DMS153 treated with DMSO at 0.1 percent for 48 hours (cell line): ENCODE measurements at regions not wholly inside any gene's neighbourhood (a gene's known extent, or its start where the extent isn't known, plus 50 kb on each side); places are given as distances from the start of the nearest gene placed in this dataset.
"Not testable (repeated sequence)": the region's sequence is repeated elsewhere in the genome, so short reads cannot be mapped to it uniquely, and the experiment has no call there.

Experiments used
- DNase-seq: peaks from one replicate; lab custom pipeline; 2025; ENCODE audit not compliant: unreplicated experiment; lab: John Stamatoyannopoulos, UW

DNA sequence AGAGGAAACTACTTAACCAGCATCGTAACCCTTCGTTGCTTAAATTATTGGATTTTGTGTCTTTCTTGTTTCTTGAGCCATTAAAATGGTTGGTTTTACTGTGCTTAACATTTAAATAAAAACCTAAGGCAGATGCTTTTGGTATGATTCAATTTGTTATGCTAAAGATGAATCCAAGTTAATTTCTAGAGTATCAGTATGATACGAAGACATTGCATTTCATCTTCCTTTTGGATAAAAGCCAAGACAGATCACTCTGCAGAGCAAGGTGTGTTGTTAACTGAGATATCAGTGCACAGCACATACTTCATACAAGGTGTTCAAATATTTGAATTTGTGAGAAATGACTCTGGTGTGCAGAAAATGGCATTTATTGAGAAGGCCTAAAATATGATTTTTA is 480.5 kb downstream of the PCNX1 start:
- DNase-seq, result no peak

DNA sequence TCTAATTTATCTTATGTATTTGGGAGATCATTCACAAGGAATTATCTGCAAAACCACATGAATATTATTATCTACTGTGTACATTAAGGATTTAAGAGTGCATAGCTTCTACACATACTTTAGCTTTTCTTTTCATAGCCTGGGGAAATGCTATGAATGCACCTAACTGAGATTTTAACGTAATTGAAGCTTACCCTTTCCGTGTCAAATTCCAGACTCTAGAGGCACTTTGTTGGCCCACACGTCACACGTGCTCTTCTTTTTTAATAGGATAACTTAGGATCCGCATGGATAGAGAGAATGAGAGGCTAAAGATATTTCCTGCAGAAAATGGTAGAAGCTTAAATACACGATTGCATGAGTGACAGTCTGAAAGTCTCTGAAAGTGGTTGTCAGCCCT is 481.1 kb downstream of the PCNX1 start:
- DNase-seq, result no peak

DNA sequence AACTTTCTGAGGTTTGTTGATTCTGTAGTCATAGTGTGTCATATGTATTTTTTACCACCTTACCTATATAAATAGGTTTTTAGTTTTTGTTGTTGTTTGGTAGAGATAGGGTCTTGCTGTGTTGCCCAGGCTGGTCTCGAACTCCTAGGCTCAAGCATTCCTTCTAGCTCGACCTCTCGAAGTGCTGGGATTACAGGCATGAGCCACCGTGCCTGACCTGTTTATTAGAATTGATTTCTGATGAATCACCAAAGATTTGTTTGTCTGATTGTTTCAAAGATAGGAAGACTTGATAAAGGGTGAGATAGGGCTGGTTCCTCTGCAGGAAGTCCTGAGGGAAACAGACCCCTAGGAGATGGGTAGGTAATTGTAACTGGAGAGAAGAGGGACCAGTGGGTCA is 481.6 kb downstream of the PCNX1 start:
- DNase-seq, result no peak

DNA sequence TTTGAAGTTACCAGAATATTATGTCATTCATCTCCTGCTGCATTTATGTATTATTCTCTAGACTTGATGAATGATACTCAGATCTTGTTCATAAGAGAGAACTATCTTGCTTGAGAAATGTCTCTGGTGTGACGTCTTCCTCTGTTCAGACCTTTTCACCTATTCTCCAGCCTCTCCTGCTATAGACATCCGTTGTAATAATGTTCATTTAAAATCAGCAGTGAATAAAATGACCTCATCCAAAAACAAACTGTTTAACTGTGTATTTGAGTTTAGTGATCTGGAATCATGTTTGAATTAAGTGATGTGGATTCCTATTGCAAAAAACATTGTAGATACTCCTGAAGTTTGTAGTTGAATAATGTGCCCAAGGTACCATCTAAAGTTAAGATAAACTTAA is 487.1 kb downstream of the PCNX1 start:
- DNase-seq, result no peak

DNA sequence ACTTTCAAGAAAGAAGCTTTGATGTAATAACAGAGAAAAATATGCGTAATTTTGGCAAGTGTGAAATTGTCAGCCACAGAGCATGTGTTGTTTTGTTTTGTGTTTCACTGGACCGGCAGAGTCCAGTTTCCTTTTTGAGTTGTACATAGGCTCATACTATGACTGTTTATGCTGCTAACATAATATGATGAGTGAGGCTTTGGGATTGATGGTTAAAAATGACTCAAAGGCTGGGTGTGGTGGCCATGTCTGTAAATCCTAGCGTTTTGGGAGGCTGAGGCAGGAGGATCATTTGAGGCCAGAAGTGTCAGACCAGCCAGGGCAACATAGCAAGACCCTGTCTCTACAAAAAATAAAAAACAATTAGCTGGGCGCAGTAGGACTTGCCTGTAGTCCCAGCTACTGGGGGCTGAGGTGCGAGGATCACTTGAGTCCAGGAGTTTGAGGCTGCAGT is 487.9 kb downstream of the PCNX1 start:
- DNase-seq, result no peak

DNA sequence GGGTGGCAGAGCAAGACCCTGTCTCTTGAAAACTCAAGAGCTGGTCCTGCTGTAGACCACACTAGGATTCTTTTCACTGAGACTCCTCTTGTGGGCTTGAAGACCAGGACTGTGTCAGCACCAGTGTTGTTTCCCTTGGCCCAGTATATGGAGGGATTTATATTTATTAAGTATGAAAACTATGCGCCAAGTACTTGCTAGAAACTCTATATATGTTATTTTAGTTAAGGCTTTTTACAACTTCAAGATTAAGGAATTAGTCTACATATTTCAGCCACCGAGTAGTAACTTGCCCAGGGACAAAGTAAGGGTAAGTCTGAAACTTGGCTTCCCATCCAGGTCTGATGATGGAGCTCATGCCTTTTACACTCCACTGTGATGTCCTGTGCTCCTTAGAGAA is 488.4 kb downstream of the PCNX1 start:
- no peak for DNase-seq

DNA sequence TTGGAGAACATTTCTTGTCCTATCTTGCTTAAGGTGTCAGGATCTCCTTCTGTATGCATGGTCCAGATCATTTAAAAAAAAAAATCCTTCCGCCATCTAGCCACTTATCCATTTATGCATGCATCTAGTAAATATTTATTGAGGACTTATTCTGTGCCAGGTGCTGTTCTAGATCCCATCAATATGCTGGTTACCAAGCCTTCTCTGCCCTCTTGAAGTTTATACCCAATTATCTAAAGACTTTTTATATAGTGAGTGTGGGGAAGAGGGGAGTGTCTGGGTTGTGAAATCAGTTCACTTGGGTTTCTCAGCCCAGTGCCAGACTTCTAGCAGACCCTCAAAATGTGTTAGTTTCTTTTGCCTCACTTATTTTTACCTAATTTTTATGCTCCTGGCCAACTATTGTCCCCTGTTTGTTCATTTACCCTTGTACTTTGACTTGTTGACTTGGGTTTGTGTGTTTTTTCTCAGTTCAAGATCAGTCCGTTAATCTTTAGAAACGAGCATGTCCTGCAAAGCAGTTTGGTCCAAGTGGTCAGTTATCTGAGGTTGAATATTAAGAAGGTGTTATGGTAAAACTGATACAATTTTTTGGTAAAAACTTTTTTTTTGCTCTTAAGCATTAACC is 488.9 kb downstream of the PCNX1 start:
- no peak for DNase-seq

DNA sequence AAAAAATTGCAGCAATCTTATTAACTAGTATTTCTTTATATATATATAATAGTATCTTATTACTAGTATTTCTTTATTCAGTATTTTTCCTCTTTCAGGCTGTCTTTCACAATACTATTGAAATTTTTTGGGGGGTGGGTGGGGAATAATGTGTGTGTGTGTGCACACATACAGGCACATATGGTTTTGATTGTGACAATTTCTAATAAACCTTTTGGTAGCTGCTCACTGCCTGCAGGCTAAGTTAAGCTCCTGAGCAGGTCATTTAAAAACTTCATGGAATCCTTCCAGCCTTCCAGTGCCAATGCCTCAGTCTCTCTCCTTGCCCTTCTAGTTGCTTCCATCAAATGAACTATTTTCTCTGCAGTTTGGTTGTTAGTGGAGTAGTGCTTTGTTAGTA is 490.1 kb downstream of the PCNX1 start:
- no peak for DNase-seq

DNA sequence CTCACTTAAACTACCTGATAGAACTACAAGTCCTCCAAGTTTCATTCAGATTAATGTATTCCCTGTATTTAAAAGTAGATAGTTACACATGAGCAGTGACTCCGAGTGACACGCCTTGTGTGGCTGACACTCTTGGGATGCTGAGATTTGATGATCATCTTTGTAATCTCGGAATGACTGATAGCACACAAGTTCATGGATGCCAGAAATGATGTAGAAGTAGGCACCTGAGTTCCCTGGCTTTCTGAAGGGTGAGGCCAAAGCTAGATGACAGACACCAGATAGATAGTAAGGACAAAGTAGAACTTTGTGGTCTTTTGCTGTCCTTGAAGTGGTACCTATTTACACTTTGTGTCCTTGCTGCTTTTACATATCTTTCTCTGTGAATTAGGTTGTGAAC is 491.2 kb downstream of the PCNX1 start:
- no peak for DNase-seq

DNA sequence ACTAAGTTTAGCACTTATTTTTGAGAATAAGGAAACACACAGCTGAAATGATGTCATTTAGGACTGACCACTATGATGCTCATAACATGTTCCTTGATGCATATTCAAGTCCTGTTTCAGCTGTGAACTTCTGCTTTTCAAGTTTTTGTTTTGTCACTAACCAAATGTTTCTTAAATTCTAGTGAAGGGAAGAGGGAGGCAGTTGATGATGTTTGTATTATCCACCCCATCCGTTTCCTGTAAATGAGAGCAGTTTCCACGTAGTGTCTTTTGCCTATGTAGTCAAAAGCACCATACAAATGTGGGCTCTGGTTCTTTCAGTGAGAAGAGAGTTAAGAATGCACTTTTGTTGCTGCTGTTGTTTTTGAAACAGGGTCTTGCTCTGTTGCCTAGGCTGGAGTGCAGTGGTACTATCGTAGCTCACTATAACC is 491.8 kb downstream of the PCNX1 start:
- no peak for DNase-seq

DNA sequence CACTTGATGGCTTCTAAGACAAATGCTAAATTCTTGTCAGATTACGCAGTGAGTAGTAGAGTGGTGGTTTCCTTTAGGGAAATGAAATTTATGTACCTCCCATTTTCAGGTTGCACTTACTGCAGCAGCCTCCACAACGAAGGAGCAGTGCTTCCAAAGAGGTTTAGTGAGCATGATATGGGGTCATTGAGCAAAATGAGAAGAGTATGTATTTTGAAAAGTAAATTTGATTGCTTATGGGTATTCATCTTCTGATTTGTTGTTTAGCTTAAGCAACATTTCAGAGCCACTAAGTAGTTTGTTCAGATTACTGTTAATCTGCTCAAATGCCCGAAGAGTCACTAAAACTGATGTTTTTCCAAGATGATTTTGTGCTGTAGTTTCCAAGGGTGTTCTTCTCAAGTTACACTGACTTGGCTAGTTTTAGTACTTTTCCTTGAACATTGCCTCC is 493.6 kb downstream of the PCNX1 start:
- DNase-seq, result no peak

DNA sequence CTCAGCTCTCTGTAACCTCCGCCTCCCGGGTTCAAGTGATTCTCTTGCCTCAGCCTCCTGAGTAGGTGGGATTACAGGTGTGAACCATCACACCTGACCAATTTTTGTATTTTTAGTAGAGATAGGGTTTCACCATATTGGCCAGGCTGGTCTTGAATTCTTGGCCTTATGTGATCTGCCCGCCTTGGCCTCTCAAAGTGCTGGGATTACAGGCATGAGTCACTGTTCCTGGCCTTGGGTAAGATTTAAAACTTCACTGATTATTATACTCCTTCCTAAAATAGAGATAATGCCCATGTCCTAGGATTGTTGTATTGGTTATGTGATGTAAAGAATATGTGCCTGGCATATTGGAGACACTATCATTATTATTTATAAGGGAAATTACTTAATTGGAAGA is 495.2 kb downstream of the PCNX1 start:
- DNase-seq, result not testable (repeated sequence)

DNA sequence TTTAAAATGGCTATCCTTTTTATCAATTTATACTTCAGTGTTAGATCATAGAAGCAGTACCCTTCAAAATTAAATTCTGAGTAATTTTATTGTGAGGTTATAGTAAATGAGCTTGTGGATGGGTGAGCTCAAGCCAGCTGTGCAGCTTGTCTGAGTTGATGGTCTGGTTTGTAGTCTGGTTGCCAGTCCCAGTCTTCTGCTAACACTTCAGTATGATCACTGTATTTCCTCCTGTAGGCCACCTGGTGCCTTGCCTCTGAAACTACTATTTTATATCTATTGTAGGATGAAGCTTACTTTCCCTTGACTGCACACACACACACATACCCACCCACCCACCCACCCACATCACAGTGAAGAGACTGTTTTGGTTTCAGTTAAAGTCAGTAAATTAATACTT is 496.4 kb downstream of the PCNX1 start:
- no peak for DNase-seq

DNA sequence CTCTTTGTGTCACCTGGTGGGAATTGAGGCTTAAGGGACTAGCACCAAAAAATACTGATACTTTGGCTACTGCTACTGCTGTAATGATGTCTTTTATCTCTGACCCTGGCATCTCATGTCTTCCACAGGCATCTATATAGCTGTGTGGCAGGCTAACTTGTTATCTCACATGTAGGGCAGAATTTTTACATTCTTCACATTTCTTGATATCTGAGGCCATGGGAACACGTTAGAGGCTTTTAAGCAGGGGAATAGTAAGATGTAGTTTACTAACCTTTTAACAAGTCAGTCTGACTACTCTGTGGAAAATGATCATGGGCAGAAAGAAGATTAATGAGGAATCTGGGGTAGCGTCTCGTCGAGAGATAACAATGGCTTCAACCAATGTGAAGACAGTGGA is 498.4 kb downstream of the PCNX1 start:
- DNase-seq, result no peak

DNA sequence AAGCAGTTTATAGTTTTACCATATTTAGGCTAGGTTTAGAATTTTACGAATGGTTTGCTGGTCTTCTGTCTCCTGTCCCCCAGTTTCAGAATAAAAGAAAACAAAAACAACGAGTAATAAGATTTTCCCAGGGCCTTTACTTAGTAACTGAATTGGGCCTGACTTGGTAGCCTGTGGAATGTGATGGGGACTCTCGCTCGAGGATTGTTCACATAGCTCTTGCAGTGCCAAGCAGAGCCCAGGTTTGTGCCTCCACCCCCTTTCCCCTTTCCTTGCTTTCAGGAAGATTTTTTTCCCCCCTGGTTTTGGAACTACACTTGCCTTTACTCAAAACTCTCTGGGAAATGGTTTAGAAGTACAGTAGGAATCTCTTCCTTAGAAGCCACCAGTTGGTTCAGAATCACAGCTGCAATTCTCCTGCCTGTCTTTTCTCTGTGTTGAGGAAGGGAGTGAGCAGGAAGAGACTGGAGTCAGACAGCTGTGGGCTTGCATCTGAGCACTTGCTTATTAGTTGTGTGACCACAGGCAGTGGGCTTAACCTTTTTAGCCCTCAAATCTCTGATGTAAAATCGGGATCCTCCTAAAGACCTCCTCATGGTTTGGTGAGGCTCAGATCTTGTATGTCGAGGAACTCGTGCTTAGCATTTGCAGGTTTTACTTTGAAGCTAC is 501.2 kb downstream of the PCNX1 start:
- DNase-seq, result no peak

DNA sequence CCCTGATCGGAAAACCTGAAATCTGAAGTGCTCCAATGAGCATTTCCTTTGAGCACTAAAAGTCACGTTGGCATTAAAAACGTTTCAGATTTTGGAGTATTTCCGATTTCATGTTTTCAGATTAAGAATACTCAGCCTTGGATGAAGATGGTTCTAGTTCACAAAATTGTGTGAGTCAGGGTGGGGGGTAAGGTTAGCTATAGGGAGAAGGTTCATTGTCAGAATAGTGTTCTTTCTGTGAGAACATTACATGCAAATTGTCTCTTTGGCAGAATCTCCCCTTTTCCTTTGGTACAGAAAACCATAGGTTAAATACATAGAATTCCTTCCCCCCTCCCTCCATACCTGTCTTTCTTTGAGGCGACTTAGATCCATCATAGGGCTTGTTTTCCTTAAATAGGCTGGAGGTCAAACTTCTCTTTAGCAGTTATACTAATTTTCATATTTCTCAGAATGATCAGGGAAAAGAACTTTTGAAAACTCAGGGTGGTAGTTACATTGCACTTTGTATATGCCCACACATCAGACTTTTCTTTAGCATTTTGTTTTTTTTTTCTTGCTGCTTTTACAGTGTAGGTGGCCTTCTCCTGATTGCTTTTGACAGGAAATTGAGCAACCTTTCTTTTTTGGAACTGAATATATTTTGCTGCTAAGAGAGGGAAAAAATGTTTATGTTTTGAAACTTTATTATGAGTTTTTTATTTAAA is 503.5 kb downstream of the PCNX1 start:
- DNase-seq, result no peak

DNA sequence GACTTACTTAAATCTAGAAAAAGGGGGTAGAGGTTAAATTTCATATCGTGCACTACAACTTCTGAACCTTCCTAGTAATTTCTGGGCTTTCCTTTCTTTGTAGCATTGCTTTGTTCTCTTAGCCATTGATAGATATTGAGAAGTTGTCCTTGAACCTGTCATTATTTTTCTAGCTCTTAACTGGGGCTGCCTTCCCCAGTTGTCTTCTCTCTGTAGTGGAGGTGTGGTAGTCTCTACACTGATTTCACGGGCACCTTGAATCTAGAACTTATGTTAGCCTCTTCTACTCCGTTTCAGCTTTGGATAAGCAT is 504.0 kb downstream of the PCNX1 start:
- no peak for DNase-seq

DNA sequence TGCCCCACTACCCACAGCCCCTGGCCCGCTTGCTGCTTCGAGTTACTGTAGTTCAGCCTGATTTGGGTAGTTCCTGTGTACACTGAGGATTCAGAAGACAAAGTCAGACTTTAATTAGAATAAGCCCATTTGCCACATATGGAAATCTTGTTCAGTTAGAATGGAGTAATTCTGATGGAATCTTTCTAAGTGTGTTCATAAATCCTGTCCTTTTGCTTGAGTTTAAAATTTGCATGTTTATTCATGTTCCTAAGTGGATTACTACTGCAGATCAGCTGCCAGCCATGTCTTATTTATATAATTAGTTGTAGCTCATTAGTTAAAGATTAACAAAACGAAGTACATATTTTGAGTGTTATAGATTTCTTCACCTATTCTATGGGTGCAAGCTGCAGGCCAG is 504.5 kb downstream of the PCNX1 start:
- DNase-seq, result no peak

DNA sequence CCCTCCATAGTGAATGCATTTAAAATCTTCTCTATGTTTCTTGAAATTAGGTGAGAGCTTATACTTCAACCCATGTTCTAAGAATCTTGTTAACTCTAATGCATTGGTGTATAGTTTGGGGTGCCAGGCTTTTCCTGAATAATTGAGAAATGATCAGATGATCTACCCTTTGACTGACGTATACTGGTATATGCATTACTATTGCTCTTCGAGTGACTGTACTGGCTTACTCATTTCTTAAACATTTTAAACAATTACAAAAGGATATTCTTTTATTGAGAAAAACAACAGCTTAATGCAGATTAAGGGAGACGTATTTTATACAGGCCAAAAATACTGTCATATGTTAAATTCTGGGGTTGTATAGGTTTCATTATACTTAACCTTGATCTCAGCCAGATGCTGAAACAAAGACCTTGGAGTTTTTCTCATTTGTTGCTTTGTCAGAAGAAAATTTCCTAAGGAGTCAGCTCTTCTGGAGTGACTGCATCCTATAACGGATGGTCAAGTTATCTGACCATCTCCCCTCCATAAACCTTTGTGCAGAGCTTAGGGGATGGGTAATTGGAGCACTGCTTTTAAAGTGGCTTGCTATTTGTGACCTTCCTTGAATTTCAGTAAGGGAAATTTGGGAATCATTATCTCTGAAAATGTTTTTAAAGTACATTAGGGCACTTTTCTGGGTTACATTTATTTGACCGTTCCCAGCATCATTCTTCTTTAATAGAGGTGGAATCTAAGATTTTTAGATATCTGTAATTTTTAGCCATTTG is 507.6 kb downstream of the PCNX1 start:
- DNase-seq, result no peak

DNA sequence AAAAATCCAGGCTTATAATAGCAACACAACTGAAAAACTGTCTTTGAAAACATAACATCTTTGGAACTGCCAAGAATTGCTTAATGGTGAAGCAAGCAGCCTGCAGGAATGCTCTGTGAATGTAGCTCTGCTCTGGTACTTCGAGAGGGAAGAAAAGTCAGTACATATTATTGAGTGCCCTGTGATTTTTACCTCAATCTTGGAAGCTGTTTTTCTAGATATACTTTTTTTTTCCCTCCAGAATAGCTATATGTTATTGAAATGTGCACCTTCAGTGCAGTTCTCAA is 508.1 kb downstream of the PCNX1 start:
- DNase-seq, result no peak

DNA sequence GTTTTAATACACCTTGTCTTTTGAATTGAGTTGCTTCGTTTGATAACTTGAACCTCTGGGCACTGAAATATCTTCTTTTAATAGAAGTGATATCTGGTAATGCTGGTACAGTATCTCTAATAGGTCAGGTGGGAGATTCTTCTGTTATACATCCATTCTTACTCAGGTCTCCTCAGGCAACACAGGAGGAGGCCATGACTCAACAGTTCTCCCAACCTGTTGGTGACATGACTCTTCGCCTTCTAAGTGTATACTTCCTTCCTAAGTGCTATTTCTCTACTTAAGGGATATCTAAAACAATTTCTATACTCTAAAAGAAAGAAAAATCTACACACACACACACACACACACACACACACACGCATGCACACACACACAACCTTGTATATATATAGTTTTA is 509.1 kb downstream of the PCNX1 start:
- no peak for DNase-seq
